HG03457 (cell line): ENCODE measurements at regions not wholly inside any gene's neighbourhood (a gene's known extent, or its start where the extent isn't known, plus 50 kb on each side); places are given as distances from the start of the nearest gene placed in this dataset.
"Not testable (repeated sequence)": the region's sequence is repeated elsewhere in the genome, so short reads cannot be mapped to it uniquely, and the experiment has no call there.

Experiments
- ATAC-seq: cut with Tn5 transposase; IDR thresholded peaks from one replicate; pipeline ENCODE4 v1.9.1; 2021; ENCODE audit warnings: moderate number of reproducible peaks; ENCODE audit not compliant: unreplicated experiment

DNA sequence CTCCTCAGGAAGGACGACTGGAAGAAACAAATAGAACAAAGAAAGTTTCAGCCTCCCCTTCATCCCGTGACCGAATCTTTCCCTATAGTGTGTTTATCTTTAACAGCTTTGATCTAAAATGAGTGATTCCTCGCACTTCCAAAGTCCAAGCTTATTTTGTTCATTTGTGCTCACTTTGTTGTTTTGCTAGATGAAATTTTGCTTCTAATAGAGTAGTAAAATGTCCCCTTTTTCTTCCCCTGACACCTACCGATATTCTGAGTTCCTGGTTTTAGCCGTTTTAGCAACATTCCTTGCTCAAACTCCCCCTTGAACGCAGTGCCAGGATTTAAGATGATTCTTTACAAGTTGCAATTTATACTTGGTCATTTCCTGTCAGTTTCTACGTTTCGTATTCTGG is 204.2 kb downstream of the FGF9 start:
- ATAC-seq = no peak

GRCh38 chr13:21879263-21879914 is 208.5 kb downstream of the FGF9 start:
- ATAC-seq = no peak

DNA sequence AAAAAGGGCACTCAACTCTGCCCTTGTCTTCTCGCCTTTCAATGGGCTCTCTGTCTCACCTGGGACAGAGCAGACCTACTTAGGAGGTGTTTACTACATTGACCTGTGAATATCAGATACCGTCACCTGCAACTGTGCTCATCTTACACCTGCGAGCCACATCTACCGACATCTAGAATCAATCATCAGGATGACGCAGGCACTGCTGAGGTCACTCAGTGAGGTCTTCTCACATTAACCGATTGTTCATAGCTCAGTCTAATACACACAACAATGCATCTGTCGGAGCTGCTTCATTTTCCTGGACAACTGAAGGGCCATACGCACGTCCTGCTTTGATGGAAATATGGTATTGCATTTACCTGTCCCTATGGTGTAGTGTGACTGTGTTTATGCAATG is 211.9 kb downstream of the FGF9 start:
- no peak for ATAC-seq

DNA sequence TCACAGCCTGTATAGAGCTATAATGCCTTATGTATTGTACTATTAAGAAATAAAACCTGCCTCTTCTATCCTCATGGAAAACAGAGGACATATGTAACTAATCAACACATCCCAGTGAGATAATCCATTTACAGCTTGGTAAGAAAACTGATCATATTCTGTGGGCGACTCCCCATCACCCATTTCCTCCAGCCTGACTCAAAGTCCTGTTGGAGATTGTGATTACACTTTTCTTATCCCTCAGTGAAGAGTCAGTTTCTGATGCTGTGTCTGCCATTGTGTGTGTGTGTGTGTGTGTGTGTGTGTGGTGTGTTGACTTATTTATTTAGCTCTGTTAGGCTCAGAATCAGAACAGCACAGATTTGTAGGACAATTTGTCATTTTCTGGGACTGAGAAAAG is 212.8 kb downstream of the FGF9 start:
- no peak for ATAC-seq

GRCh38 chr13:21884299-21884909 is 213.5 kb downstream of the FGF9 start:
- no peak for ATAC-seq

DNA sequence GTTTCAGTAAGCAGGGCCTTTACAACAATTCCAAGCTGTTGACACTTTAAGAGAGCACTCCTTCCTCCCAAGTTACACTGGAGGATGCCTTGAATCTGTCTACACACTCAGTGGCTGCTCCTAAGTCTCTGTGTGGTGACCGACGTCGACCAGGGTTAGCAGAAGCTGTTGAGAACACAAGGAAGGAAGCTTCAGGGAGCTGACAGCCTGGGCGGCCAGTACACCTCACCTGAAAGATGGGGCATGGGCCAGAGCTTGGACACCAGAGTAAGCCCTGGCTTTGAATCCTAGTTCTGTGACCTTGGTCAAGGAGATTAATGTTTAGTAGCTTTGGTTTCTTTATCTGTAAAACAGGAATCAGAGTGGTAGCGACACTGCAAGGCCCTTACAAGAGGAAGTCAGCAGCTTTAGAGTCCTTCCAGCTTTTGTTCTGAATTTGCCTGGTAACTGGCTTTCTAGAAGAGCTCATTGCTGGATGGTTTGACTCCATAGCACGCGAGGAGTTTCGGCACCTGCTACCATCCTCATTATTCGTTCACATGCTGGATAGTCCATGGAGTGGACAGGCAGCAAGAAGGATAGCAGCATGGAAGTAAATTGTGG is 214.2 kb downstream of the FGF9 start:
- no peak for ATAC-seq

GRCh38 chr13:21885714-21886224 is 214.9 kb downstream of the FGF9 start:
- ATAC-seq = no peak

GRCh38 chr13:21889651-21890050 is 218.8 kb downstream of the FGF9 start:
- ATAC-seq = no peak

DNA sequence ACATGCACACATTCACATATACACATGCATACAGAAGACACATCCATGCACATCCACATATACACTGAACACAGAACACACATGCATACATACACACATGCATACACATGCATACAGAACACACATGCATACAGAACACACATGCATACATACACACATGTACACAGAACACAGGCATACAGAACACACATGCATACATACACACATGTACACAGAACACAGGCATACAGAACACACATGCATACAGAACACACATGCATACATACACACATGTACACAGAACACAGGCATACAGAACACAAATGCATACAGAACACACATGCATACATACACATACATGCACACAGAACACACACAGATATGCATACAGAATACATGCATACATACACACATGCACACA is 219.3 kb downstream of the FGF9 start:
- not testable (repeated sequence) for ATAC-seq

DNA sequence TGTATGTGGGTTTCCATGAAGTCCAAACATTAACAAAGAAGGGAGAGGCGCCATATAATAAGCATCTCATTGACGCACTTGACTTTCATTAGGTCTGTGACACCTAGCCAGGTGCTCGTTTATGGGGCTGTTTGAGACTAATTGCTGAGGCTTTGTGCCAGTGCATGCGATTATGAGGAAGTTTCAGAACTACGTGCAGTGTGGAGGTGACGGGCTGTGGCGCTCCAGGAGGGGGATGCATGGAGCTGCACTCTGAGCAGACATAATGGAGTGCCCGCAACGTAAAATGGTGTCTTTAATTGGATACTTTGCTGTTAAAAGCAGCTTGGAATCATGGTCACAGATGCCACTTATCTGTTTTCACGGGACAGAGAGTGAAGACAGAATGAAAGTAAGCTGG is 223.2 kb downstream of the FGF9 start:
- no peak for ATAC-seq

DNA sequence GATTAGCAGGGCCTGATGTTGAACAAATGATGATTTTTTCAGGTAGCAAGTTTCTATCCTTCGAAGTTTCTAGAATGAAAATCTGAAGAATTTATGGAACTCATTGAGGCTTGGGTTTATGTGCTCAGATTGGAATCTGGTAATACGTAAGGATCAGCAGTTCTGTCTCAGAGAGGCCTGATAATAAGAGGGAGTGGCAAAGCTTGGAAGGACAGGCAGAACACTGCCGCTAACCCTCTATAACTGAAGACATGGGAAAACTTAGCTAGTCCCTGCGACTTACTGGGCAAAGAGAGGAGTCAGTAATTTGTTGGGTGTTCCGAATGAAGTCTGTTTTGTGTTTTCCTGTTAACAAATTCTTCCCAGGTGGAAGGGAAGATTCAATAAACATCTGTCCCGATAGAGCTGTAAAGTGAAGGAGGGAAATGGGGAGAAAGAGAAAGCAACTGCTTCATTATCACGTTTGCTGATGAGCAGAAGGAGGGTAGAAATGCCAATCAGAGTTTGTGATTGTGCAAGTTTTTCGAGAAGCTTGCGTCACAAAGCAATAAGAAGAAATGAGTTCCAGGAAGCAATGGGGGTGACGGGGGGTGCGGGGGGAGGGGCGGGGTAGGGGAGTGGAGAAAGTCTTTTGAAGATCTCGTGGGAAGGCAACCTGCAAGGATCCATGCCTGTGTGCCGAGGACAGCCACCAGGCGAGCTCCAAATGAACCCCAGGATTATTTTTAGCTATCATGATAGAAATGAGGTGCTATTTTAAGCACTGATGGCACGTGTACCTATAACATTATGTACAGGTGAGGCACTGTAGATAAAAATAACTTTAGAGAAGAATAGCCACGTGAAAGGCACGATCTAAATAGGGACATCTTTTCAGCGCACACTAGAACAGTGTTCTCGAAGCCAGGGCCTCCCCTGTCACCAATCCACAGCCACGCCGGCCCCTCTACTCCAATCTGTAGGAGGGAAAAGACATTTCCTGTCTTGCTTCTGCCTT is 224.1 kb downstream of the FGF9 start:
- no peak for ATAC-seq

DNA sequence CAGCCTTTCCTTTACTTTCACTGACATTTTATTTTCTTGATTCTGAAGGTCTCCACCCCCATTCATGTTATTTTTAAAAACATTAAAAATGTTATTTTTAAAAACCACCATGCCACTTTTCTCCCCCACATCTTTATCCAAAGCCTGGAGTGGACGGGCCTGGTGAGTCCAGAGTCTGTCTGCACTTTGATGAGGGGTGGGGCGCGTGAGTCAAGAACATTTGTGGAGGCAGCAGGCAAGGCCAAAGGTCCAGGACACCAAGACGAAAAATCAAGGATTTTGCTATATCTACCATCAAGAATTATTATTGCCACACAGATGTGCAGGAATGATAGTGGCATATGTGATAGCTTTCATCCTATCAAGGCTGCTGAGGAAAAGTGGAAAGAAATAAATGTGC is 224.9 kb downstream of the FGF9 start:
- no peak for ATAC-seq

DNA sequence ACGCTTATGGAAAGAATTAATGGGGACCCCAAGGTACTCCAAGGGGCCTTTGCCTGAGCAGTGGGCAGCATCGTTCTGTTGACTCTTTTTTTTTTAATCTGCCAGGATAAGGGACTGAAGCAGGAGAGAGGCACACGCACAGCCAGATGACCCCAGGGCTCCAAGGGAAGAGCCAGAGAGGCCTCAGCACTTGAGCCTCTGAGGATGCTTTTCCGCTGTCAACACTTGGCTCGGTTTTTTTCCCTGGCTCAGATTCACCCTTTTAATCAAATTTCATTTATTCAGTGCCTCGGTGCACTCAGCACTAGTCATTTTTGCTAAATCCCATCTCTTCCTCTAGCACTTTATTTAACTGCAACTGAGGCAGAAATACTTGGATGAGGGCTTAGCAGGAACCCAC is 226.3 kb downstream of the FGF9 start:
- ATAC-seq = no peak

DNA sequence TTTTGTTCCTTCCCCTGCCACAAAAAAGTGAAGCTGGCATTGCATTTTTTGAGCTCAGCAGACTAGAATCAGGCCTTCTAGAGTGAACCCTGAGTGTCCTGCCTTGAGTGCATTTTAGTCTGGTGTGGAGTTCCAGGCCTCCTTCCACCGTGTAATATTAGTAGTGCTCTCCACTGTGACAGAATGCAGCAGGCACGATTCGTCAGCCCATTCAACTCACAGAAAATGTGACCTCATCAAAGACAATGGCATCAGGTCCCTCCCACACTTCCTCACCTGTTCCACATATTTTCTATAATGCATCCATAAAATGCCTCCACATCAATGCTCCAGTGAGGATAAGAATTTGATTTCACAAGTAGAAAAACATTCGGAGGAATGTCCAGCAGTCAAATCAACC is 227.6 kb downstream of the FGF9 start:
- ATAC-seq = no peak

DNA sequence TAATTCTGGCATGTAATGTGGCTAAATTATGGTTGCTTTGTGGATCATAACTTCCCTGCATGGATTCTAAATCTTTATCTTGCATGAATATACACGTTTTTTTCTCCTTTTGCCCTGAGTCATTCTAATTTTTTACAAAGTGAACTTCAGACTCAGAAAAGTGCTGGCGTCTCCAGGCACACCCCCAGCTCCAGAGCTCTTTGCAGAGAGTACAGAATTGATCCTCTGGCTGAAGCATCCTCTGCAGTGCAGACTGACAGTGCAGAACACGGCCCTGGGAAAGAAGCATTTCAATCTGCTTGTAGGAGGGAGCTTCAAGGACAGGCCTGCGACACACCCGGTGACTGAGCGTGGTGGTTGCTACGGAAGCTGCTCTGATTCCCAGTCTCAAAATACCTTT is 228.1 kb downstream of the FGF9 start:
- ATAC-seq = no peak

DNA sequence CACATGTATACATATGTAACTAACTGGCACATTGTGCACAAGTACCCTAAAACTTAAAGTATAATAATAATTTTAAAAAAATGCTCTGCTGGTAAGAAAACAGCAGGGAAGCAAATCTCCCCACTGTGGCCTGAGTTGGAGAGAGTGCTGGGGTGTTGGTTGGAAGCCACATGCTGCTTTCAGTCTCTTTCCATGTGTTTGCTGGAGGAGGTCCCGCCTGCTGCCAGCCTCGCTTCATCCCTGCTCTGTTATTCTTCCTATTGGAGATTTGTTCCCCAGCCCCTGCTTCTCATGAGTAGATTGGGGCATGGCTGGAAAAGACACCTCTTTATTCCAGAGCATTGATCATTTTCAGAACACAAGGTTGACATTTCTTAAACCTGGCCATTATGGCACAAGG is 230.5 kb downstream of the FGF9 start:
- ATAC-seq = no peak

- no peak for ATAC-seq
Observed at GRCh38 chr13:21901811-21902708, 231.2 kb downstream of the FGF9 start.

DNA sequence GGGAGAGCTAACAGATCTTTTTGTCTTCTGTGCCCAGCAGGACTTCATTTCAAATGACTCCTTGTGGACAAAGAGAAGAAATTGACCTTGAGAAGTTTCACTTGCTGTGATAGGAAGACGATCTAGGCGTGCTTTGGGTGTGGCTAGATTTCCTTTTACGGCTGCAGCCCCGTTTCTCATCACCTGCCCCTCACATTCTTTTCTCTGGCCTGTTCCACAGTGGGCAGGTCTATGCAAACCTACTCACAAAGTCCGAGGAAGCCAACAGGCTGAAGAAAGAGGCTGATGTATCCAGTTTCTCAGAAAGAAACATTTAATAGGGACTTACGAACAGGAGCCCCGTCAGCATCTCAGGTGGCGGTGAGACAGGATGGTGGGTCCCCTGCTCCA is 231.8 kb downstream of the FGF9 start:
- no peak for ATAC-seq

DNA sequence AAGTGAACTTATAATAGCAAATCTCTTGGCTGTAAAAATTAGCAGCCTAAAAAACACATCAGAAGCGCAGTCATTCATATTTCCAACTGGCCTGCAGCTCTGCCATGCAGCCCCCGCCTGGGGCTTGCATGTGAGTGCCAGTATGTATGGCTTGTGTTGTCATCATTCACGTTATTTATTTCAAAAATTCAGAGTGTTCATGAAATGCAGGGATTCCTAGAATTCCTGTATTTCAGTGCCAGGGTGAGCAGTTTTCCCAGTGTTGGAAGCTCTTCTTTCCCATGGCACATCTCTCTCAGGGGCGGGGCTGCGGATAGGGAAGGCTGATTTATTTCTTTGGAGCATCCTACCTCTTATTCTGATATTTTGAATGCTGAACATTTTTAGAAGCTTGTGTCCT is 234.6 kb downstream of the FGF9 start:
- ATAC-seq = no peak

DNA sequence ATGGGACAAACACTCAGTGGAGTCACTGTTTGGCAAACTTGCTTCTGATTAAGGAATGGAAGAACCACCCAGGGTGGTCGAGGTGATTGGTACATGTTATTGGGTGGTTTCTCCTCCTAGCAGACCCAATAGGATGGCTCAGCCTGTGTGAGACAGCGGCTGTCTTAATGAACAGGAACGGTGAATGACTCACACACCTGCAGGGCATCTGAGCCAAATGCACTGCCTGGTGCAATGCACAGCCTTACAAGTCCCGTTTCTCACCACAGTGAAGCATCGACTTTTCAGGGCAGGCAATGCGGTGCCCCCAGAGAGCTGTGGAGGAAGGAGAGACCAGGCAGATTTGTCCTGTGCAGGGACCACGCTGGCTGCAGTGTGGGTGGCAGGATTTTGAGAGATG is 238.5 kb downstream of the FGF9 start:
- no peak for ATAC-seq
